Heart right ventricle (tissue), 16 donors: ENCODE measurements at regions not wholly inside any gene's neighbourhood (a gene's known extent, or its start where the extent isn't known, plus 50 kb on each side); places are given as distances from the start of the nearest gene placed in this dataset.

Source experiments
- ATAC-seq, 8 donors: fragments of 200-7000 bp; cut with Tn5 transposase; one replicate each; pipeline ENCODE4 v1.9.1; 2020; ENCODE audit warnings: mild to moderate bottlenecking in 8 of 8, moderate library complexity in 8 of 8, moderate number of reproducible peaks in 1 of 8
- DNase-seq, 2 donors: peaks; one replicate each; pipeline ENCODE4 v3.0.0-alpha.2; 2020
- H3K27ac ChIP-seq, 10 donors: fragments of 200-600 bp; sonication (generic) in 2 of 10; one replicate each; pipeline versions ENCODE4 v1.5.0 to v1.8.0; 2020 to 2022; ENCODE audit warnings: mild to moderate bottlenecking in 3 of 10
- H3K27me3 ChIP-seq, 7 donors: fragments of 200-600 bp; one replicate each; pipeline ENCODE4 v1.8.0; 2021 to 2022; ENCODE audit warnings: mild to moderate bottlenecking in 2 of 7
- H3K36me3 ChIP-seq, 9 donors: fragments of 200-600 bp; sonication (generic) in 1 of 9; one replicate each; pipeline versions ENCODE4 v1.5.0 to v1.8.0; 2020 to 2022; ENCODE audit warnings: mild to moderate bottlenecking in 2 of 9
- H3K4me1 ChIP-seq, 9 donors: fragments of 200-600 bp; sonication (generic) in 1 of 9; one replicate each; pipeline versions ENCODE4 v1.5.0 to v1.8.0; 2020 to 2022; ENCODE audit warnings: mild to moderate bottlenecking in 4 of 9
- H3K4me3 ChIP-seq, 10 donors: fragments of 200-600 bp; sonication (generic) in 2 of 10; one replicate each; pipeline versions ENCODE4 v1.5.0 to v1.8.0; 2020 to 2022; ENCODE audit warnings: mild to moderate bottlenecking in 7 of 10, moderate library complexity in 2 of 10
- H3K9me3 ChIP-seq, 11 donors: fragments of 200-600 bp in 10 of 11; sonication (generic) in 2 of 11; one replicate each; pipeline versions ENCODE4 v1.5.0 to v1.8.0; 2013 to 2022; ENCODE audit warnings: mild to moderate bottlenecking in 2 of 11, control low read depth in 1 of 11, moderate library complexity in 1 of 11
- WGBS, 2 donors: extraction: QIAGEN DNeasy Blood & Tissue Kit; methylation state at CpG; one replicate each; pipeline ENCODE4 v1.1.7; 2013; ENCODE audit warnings: inconsistent platforms in 1 of 2; 5-methylcytosine and 5-hydroxymethylcytosine counted together
- intact Hi-C, 10 donors: fragments of 100-400 bp; cut with DNase I; formaldehyde crosslinking; loops; one replicate each; pipeline versions ENCODE4 v1.11.1 to v1.14.2; 2022
- TF ChIP-seq, protein P1 (sequence below), 9 donors: fragments of 200-600 bp; sonication (generic) in 2 of 9; IDR thresholded peaks; one replicate each; pipeline versions ENCODE4 v1.5.0 to v1.8.0; 2021 to 2022; ENCODE audit warnings: antibody characterized with exemption in 9 of 9, mild to moderate bottlenecking in 5 of 9, moderate library complexity in 1 of 9
- donor health status: Arrhythmogenic right ventricular cardiomyopathy.
- donor health status: ischemic (EF 13 %, LVEDD 7.1; RV severe dilation, severe dysfunction).
- donor health status: healthy with polysubstance abuse.
- donor health status: DM: no; HTN: yes; CAD: no.
- donor health status: DM: no; HTN: no; CAD: no.
- donor health status: ischemic (EF 25% LVEDD 6.9; RV normal size, moderate dysfunction).
- donor health status: ischemic (EF 25% LVEDD 5.7; RV mildly dilated, moderate dysfunction).
- donor health status: healthy.
- donor health status: DM: yes; HTN: yes; CAD: no.
- donor health status: Ischemic cardiomyopathy.
- donor health status: ischemic (EF 35%, LVEDD 5.7; RV mildly dilated, moderate dysfunction).
- donor health status: nonischemic (EF 11% LVEDD 7.7; RV severe dilation, severe dysfunction).
- donor health status: DM: yes; HTN: yes; CAD: no.
- donor health status: PGD.
- donor health status: ischemic (EF 29% LVEDD 5.4; RV normal size, mild dysfunction).
- donor health status: nonischemic (EF 23%, LVEDD 6.1; RV moderate dilation, normal function).

DNA sequence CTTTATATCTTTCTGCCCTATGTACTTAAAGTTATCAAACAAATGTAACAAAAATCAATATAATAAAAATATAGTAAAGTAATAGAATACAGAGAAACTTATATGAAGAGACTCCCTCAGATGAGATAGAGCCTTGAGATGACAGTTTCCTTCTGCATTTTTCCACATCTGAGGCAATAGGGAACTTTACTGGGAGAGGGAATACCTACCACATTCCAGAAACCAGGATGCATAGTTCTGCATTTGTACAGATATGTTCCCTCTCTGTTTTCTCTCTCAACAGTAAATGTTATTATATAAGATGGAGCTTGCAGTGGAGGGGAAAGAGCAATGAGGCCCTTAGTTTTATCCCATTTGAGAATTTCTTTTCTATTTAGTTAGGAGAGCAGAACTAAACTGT is 109.6 kb upstream of the KCNN2 start:
- intact Hi-C loops: no loop called here
- H3K4me1 ChIP-seq: no peaks in the 10 kb centered on the region
- H3K27ac ChIP-seq: no peak overlapping the region
- no peaks in the 10 kb centered on the region for H3K9me3 ChIP-seq
- no peak for ATAC-seq
- no peaks in the 10 kb centered on the region for H3K36me3 ChIP-seq
- H3K27me3 ChIP-seq: no peaks in the 10 kb centered on the region
- TF ChIP-seq, protein P1, sequence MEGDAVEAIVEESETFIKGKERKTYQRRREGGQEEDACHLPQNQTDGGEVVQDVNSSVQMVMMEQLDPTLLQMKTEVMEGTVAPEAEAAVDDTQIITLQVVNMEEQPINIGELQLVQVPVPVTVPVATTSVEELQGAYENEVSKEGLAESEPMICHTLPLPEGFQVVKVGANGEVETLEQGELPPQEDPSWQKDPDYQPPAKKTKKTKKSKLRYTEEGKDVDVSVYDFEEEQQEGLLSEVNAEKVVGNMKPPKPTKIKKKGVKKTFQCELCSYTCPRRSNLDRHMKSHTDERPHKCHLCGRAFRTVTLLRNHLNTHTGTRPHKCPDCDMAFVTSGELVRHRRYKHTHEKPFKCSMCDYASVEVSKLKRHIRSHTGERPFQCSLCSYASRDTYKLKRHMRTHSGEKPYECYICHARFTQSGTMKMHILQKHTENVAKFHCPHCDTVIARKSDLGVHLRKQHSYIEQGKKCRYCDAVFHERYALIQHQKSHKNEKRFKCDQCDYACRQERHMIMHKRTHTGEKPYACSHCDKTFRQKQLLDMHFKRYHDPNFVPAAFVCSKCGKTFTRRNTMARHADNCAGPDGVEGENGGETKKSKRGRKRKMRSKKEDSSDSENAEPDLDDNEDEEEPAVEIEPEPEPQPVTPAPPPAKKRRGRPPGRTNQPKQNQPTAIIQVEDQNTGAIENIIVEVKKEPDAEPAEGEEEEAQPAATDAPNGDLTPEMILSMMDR (IDR thresholded peaks at IDR 0.05): no peak
- DNase-seq: no peak
- no peak overlapping the region for H3K4me3 ChIP-seq

DNA sequence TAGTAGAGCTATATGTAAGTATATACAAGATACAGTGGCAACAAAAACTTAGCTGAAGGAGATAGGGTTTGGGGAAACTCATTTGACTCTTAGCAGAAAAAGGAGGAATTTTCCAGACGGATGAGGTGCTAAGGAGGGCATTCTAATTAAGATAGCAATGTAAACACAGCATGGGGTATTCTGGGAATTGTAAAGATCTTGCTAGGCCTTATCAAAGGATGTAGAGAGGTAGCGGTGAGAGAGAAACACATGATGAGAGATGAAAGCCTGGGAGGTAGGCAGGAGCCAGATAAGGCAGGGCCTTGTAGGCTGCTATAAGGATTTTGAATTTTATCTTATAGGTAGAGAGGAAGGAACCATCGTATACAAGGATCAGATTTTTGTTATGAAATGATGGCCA is 106.6 kb upstream of the KCNN2 start:
- H3K4me1 ChIP-seq: no peaks in the 10 kb centered on the region
- H3K9me3 ChIP-seq: no peaks in the 10 kb centered on the region
- intact Hi-C loops: no loop called here
- no peak overlapping the region for H3K4me3 ChIP-seq
- WGBS, 2 donors: 22 to 31% methylated on average over 3 of the region's 3 CpGs
- no peaks in the 10 kb centered on the region for H3K36me3 ChIP-seq
- no peak for ATAC-seq
- no peak for DNase-seq
- H3K27ac ChIP-seq: no peak overlapping the region
- TF ChIP-seq, protein P1 (IDR thresholded peaks at IDR 0.05): no peak
- no peaks in the 10 kb centered on the region for H3K27me3 ChIP-seq

DNA sequence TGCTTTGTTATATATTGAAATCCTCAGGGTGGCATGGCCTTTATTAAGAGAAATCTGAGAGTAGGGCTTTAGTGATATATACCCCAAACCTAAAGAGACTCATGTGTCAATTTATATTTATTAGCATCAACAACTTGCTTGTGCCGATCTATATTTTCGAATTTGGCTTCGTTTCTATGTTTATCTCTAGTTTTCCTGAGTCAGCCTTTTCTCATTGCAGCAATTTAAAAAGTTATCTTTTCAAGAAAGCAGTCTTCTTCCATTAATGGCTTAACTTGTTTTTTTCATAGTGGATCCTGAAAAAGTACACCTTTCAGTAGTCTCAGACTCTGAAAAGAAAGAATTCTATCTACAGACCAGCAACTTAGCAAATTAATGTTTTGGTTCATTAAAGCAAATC is 99.9 kb upstream of the KCNN2 start:
- no peaks in the 10 kb centered on the region for H3K36me3 ChIP-seq
- no peak for DNase-seq
- no peak for ATAC-seq
- 76 to 84% methylated on average over 3 of the region's 3 CpGs for WGBS, 2 donors
- H3K9me3 ChIP-seq: no peaks in the 10 kb centered on the region
- H3K27me3 ChIP-seq: no peaks in the 10 kb centered on the region
- TF ChIP-seq, protein P1 (IDR thresholded peaks at IDR 0.05): no peak
- intact Hi-C loops: no loop called here
- H3K4me1 ChIP-seq: no peaks in the 10 kb centered on the region
- no peak overlapping the region for H3K27ac ChIP-seq
- no peak overlapping the region for H3K4me3 ChIP-seq

DNA sequence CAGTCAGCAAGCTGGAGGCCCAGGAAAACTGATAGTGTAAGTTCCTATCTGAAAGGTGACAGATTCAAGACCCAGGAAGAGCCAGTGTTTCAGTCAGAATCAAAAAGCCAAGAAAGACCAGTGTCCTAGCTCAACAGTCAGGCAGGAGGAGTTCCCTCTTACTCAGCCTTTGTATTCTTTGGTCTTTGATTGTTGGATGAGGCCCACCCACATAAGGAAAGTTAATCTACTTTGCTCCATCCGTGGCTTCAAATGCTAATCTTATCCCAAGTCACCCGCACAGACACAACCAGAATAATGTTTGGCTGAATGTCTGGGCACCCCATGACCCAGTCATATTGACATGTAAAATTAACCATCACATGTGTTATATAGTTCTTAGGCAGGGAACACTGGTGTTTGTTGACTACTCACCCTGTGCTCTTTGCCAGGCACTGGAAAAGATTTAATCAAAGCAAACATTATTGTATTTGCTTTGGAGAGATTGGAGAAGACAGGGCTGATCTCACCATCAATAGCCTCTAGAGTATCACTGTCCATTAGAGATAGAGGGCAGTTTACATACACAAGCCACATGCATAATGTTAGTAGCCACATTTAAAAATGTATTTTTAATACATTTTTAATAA is 96.3 kb upstream of the KCNN2 start:
- Histone ChIP-seq H3K27ac (no peak overlapping the region), H3K27me3 (no peaks in the 10 kb centered on the region), H3K4me1 (no peaks in the 10 kb centered on the region), H3K9me3 (no peaks in the 10 kb centered on the region), H3K36me3 (no peaks in the 10 kb centered on the region), H3K4me3 (no peak overlapping the region)
- DNase-seq: no peak
- ATAC-seq: no peak
- TF ChIP-seq, protein P1 (IDR thresholded peaks at IDR 0.05): no peak
- WGBS, 2 donors: 33 to 35% methylated on average over 2 of the region's 2 CpGs
- intact Hi-C loops: no loop called here
